M059J (cell line): ENCODE measurements at regions not wholly inside any gene's neighbourhood (a gene's known extent, or its start where the extent isn't known, plus 50 kb on each side); places are given as distances from the start of the nearest gene placed in this dataset.
A peak's percentile ranks its signal among the peaks of the same experiment; 100 is the strongest.

Experiments used
- DNase-seq: peaks from one replicate; pipeline ENCODE4 v3.0.0-alpha.2; 2012; ENCODE audit warnings: low read depth

- no peak for DNase-seq
Observed at GRCh38 chr13:107573184-107573583, 642.2 kb downstream of the LIG4 start.

DNA sequence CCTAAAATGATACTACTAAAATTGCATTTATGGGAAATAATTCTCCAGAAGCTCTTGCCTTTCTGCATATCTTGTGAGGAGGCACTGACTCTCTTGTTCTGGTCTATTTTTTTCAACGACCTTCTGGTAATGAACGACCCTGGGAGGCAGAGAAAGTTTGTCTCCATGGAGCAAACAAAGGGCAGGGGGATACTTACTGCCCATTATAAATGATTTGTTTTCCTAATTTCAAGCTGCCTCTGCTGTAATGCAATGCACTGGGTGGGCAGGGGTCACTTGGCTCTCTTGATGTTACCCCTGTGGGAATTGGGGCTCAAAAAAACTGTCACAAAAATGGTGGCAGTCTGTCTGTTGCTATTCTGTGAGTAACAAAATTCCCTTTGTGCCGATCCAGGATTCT is 643.2 kb downstream of the LIG4 start:
- no peak for DNase-seq

GRCh38 chr13:107568181-107568580 is 647.2 kb downstream of the LIG4 start:
- DNase-seq: no peak

GRCh38 chr13:107563099-107563925 is 652.0 kb downstream of the LIG4 start:
- no peak for DNase-seq

DNA sequence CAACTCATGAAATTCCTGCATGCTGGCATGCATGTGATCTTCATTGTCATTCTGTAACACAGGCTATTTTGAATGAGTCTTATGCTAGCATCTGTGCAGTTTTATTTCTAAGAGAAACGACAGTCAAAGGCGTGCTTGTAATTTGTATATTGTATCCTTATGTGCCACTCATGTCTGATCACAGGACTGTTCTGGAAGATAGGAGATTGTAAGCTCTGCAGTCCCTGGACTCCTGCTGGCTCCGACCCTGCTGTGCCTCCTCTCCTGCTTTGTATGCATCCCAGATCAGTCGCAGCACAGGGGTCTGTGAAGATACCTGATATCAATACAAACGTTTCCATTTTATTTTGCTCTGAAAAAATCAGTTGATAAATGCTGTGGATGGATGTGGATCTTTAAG is 653.1 kb downstream of the LIG4 start:
- DNase-seq: no peak

DNA sequence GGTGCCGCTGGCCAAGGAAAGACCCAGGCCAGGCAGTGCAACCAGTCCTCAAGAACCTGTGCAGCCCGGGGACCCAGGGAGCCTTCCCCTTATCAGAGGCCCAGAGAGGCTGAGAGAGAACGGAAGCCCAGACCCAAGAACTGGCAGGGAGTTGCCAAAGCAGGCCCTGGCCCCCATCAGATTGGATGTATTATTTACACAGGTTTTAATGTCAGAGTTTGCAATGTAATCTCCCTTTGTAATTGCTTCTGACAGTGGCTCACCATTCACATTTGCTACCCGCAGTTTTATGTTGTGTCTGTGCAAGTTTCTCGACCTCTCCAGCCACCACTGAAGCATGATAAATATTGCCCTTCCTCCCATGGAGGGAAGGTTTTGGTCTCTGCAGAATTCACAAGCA is 660.9 kb downstream of the LIG4 start:
- no peak for DNase-seq

DNA sequence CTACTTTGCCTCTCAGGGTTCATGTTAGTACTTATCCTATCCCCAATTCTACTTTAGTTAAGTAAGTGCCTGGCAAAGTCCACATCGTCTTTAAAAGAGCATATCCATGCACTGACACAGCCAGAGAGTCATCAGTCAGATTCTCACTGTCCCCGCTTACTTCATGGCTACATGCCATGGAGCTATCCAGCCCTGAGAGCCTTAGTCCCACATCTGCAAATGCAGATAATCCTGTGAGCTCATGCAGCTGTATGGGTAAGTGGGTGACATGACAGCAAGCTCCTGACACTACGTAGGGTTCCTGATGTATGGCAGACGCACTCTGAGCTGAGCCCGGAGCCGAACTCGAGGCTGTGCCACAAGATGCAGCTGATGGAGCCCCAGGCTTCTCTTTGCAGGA is 661.5 kb downstream of the LIG4 start:
- no peak for DNase-seq

GRCh38 chr13:107551521-107551920 is 663.8 kb downstream of the LIG4 start:
- DNase-seq: no peak

DNA sequence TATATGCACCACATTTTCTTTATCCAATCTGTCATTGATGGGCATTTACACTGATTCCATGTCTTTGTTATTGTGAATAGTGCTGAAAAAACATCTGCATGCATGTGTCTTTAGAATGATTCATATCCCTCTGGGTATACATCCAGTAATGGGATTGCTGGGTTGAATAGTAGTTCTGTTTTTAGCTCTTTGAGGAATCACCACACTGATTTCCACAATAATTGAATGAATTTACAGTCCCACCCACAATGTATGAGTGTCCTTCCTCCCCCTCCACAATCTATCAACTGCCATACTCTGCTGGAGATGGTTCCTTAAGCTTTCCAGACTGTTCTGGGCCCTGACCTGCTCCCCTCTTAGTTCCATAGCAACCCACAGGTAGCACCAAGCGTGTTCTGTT is 667.0 kb downstream of the LIG4 start:
- no peak for DNase-seq

GRCh38 chr13:107545946-107546502 is 669.3 kb downstream of the LIG4 start:
- no peak for DNase-seq

DNA sequence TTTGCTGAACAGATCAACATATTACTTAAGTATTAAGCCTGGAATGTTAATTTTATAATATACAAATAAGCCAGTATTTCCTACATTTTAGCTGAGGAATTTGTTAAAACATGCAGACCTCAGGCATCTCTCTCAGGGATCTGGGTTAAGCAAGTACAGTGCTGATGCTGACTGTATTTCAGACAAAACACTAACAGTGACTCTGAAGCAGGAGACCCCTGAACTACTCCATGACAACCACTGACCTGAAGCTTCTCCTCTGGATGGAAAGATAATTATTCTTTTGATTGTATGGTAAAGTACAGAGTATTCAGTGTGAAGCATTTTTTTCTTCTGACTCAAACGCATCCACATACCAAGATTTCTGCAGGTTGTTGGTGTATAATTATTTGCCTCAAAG is 680.8 kb downstream of the LIG4 start:
- DNase-seq: no peak

- DNase-seq: no peak
Observed at GRCh38 chr13:107531816-107532215, 683.5 kb downstream of the LIG4 start.

DNA sequence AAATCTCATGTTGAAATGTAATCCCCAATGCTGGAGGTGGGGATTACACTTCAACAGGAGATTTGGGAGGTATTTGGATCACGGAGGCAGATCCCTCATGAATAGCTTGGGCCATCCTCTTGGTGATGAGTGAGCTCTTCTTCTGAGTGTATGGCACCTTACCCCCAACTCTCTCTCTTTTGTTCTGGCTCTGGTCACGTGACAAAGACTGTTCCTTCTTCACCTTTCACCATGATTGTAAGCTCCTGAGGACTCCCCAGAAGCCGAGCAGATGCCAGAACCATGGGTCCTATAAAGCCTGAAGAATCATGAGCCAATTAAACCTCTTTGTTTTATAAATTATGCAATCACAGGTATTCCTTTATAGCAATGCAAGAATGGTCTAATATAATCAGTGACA is 684.2 kb downstream of the LIG4 start:
- DNase-seq: no peak

- DNase-seq: no peak
Observed at GRCh38 chr13:107529035-107529434, 686.3 kb downstream of the LIG4 start.

- DNase-seq: no peak
Observed at GRCh38 chr13:107518780-107519179, 696.6 kb downstream of the LIG4 start.

GRCh38 chr13:107518292-107518691 is 697.0 kb downstream of the LIG4 start:
- DNase-seq: peak; percentile 1

GRCh38 chr13:107516517-107516916 is 698.8 kb downstream of the LIG4 start:
- DNase-seq: peak; percentile 0

DNA sequence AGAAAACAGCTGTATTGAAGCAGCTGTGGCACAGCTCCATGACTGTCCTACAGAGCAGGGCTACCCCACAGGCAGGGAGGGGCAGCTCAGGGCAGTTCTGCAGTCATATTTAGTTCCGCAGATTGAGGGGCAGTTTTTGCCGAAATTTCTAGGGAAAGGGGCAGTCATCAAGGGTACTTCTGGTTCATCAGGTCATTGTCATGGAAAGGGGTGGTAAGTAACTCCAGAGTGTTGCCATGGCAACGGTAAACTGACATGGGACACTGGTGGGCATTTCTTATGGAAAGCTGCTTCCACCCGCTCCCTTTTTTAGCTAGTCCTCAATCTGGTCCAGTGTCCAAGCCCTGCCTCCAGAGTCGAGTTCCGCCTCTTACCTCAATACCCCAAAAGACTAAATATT is 702.8 kb downstream of the LIG4 start:
- DNase-seq: no peak

- no peak for DNase-seq
Observed at GRCh38 chr13:107497661-107498060, 717.7 kb downstream of the LIG4 start.

- no peak for DNase-seq
Observed at GRCh38 chr13:107493266-107493665, 722.1 kb downstream of the LIG4 start.

GRCh38 chr13:107482688-107483087 is 732.6 kb downstream of the LIG4 start:
- no peak for DNase-seq

DNA sequence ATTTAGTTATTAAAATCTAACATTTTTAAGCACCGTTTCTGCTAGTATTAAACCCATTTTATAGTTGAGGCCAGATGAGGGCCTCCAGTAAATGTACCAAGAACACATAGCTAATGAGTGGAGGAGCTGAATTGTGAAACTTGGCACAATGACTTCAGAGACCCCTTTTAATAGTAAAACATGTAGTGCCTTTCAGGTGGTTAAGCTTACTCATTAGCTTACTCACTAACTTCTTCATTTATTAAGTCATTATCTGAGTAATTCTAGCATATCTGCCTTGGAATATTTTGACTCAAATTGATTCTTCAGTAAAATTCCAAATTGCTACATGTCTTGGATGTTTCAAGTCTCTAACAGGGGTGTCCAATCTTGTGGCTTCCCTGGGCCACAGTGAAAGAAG is 735.2 kb downstream of the LIG4 start:
- DNase-seq: no peak

DNA sequence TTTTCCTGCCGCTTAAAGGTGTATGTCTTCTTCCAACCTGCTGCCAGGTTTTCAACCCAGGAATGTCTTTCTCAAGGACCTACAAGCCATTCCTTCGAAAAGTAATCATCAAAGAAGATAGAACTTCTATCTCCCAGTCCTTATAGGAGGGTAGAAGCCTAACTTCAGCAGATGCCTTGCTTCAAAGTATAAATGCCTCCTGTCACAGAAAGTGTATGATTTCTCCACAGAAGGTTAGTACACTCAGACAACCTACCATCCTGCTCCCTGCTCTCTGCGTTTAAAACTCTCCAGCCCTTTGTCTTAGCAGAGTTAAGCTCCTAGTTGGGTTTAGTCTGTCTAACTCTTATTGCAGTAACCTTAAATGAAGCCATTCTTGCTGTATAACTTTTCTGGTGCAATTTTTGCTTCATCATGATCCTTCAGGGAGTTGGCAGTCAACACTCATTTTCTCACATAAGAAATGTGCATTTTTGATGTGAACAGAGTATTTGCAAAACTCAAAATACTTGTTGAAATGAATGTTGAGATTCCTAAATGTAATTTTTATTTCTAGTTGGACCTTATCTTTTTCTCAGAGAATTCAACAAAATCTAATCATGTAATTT is 737.5 kb downstream of the LIG4 start:
- DNase-seq: no peak
